ENCODE measurements at regions not wholly inside any gene's neighbourhood (a gene's known extent, or its start where the extent isn't known, plus 50 kb on each side); places are given as distances from the start of the nearest gene placed in this dataset.

- no peak for TF ChIP-seq CTCF (IDR thresholded peaks at IDR 0.05; ENCODE audit: low read depth, low read length)
- no peak for TF ChIP-seq POLR2A (IDR thresholded peaks at IDR 0.05; ENCODE audit: extremely low read depth, insufficient read length)
Measured at GRCh38 chr1:200274116-200274515, 135.7 kb downstream of the ZNF281 start.
